ENCODE measurements at regions not wholly inside any gene's neighbourhood (a gene's known extent, or its start where the extent isn't known, plus 50 kb on each side); places are given as distances from the start of the nearest gene placed in this dataset.

GRCh38 chr15:95972041-95972553, 358.4 kb upstream of the NR2F2 start:
- no peak for DNase-seq (ENCODE audit: low read depth)

- DNase-seq (ENCODE audit: low read depth): no peak
Observed at GRCh38 chr15:95972812-95973211, 357.7 kb upstream of the NR2F2 start.

GRCh38 chr15:95973566-95974256, 356.8 kb upstream of the NR2F2 start:
- DNase-seq (ENCODE audit: low read depth): no peak

GRCh38 chr15:95975212-95975611, 355.3 kb upstream of the NR2F2 start:
- DNase-seq (ENCODE audit: low read depth): no peak

- DNase-seq (ENCODE audit: low read depth): no peak
Observed at GRCh38 chr15:95979286-95979685, 351.2 kb upstream of the NR2F2 start.

- no peak for DNase-seq (ENCODE audit: low read depth)
Observed at GRCh38 chr15:95981209-95981608, 349.3 kb upstream of the NR2F2 start.

- DNase-seq (ENCODE audit: low read depth): no peak
Observed at GRCh38 chr15:95987299-95987698, 343.2 kb upstream of the NR2F2 start.

GRCh38 chr15:95987886-95988573, 342.5 kb upstream of the NR2F2 start:
- DNase-seq (ENCODE audit: low read depth): no peak

GRCh38 chr15:95988574-95988887, 342.0 kb upstream of the NR2F2 start:
- DNase-seq (ENCODE audit: low read depth): no peak

GRCh38 chr15:95989392-95989791, 341.1 kb upstream of the NR2F2 start:
- no peak for DNase-seq (ENCODE audit: low read depth)

- DNase-seq (ENCODE audit: low read depth): no peak
Observed at GRCh38 chr15:95990833-95991232, 339.7 kb upstream of the NR2F2 start.

- peak; percentile 26 for DNase-seq (ENCODE audit: low read depth)
Observed at GRCh38 chr15:95994418-95994817, 336.1 kb upstream of the NR2F2 start.

GRCh38 chr15:95995375-95996168, 334.9 kb upstream of the NR2F2 start:
- DNase-seq (ENCODE audit: low read depth): peak; percentile 16

- no peak for DNase-seq (ENCODE audit: low read depth)
Observed at GRCh38 chr15:95996494-95996893, 334.0 kb upstream of the NR2F2 start.

- no peak for DNase-seq (ENCODE audit: low read depth)
Observed at GRCh38 chr15:95998935-95999334, 331.6 kb upstream of the NR2F2 start.

GRCh38 chr15:96002890-96003859, 327.3 kb upstream of the NR2F2 start:
- no peak for DNase-seq (ENCODE audit: low read depth)

- DNase-seq (ENCODE audit: low read depth): no peak
Observed at GRCh38 chr15:96005906-96006305, 324.6 kb upstream of the NR2F2 start.

GRCh38 chr15:96011136-96011535, 319.4 kb upstream of the NR2F2 start:
- DNase-seq (ENCODE audit: low read depth): no peak

- no peak for DNase-seq (ENCODE audit: low read depth)
Observed at GRCh38 chr15:96014939-96015338, 315.6 kb upstream of the NR2F2 start.

GRCh38 chr15:96019114-96019513, 311.4 kb upstream of the NR2F2 start:
- no peak for DNase-seq (ENCODE audit: low read depth)

GRCh38 chr15:96020133-96020532, 310.4 kb upstream of the NR2F2 start:
- DNase-seq (ENCODE audit: low read depth): no peak

- DNase-seq (ENCODE audit: low read depth): no peak
Observed at GRCh38 chr15:96020797-96021196, 309.7 kb upstream of the NR2F2 start.
